ENCODE measurements at regions not wholly inside any gene's neighbourhood (a gene's known extent, or its start where the extent isn't known, plus 50 kb on each side); places are given as distances from the start of the nearest gene placed in this dataset.

- TF ChIP-seq EZH2 (IDR thresholded peaks at IDR 0.05; ENCODE audit: borderline replicate concordance) (no peak), CTCF (IDR thresholded peaks at IDR 0.05; ENCODE audit: poor library complexity) (no peak), EZH2phosphoT487 (IDR thresholded peaks at IDR 0.05; ENCODE audit: low read depth, severe bottlenecking, unreplicated experiment) (no peak)
Observed at GRCh38 chr6:5851261-5851757, 155.4 kb downstream of the NRN1 start.
